HG03354 (cell line): ENCODE measurements at regions not wholly inside any gene's neighbourhood (a gene's known extent, or its start where the extent isn't known, plus 50 kb on each side); places are given as distances from the start of the nearest gene placed in this dataset.

Experiments used
- ATAC-seq: cut with Tn5 transposase; IDR thresholded peaks from one replicate; pipeline ENCODE4 v1.9.1; 2021; ENCODE audit warnings: mild to moderate bottlenecking; ENCODE audit not compliant: unreplicated experiment, poor library complexity, severe bottlenecking

GRCh38 chr1:218701131-218701530, 356.0 kb downstream of the TGFB2 start:
- no peak for ATAC-seq

- ATAC-seq: no peak
Observed at GRCh38 chr1:218702775-218703174, 357.6 kb downstream of the TGFB2 start.

- ATAC-seq: no peak
Observed at GRCh38 chr1:218703836-218704235, 358.7 kb downstream of the TGFB2 start.

DNA sequence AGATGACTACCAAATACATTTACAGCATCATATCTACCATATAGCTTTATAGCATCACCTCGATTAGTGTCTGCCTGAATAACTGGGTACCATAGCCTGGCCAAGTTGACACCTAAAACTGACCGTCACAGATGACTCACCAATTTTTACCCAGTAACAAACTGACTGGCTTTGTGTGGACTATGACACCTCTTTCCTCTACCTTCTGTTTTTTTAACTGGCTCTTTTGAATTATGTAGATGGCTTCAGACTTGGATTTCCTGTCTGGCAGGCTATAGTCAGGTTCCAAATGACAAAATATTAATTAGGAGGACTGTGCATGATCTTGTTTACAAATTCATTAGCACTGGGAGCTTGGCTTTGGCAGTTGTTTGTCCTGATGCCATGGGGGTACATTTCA, 360.3 kb downstream of the TGFB2 start:
- ATAC-seq: no peak

- ATAC-seq: no peak
Observed at GRCh38 chr1:218705911-218706893, 361.1 kb downstream of the TGFB2 start.

- no peak for ATAC-seq
Observed at GRCh38 chr1:218711001-218711400, 365.9 kb downstream of the TGFB2 start.

GRCh38 chr1:218711884-218712674, 366.9 kb downstream of the TGFB2 start:
- no peak for ATAC-seq

DNA sequence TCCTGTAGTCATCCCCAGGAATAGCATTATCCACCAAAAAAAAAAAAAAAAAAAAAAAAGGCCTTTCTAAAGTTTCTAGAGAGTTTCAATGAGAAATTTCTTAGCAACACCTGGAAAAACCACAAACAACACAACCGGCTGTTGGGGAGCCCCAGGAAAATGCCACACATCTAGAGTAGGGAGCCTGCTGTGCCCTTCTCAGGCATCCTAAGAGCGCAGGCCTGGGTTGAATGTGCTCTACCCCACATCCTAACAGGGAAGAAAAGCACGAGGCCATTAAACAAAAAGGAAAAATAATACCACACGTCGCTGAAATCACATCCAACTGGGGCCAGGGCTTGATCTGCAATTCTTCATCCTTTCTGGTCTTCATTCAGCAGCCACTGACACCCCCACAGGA, 367.5 kb downstream of the TGFB2 start:
- ATAC-seq: no peak

- no peak for ATAC-seq
Observed at GRCh38 chr1:218715961-218716669, 371.0 kb downstream of the TGFB2 start.

DNA sequence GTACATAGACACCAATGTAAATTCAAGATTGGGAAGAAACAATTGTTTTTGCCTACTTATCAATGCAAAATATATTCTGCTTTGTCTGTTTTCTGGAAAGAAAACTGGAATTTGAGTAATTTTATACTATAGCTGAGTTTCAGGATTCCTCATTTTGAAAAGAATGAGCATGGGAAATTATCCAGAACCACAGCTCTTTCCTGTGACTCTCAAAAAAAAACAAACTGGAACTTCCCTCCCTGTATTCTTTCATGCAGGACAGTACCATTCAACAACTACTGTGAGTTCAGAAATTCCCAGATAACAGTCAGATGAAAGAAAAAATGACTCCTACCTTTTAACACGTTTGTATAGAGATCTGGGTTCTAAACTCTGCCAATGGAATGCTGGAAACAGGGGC, 372.4 kb downstream of the TGFB2 start:
- ATAC-seq: no peak

GRCh38 chr1:218718206-218718605, 373.1 kb downstream of the TGFB2 start:
- ATAC-seq: no peak

GRCh38 chr1:218718977-218719376, 373.8 kb downstream of the TGFB2 start:
- ATAC-seq: no peak

DNA sequence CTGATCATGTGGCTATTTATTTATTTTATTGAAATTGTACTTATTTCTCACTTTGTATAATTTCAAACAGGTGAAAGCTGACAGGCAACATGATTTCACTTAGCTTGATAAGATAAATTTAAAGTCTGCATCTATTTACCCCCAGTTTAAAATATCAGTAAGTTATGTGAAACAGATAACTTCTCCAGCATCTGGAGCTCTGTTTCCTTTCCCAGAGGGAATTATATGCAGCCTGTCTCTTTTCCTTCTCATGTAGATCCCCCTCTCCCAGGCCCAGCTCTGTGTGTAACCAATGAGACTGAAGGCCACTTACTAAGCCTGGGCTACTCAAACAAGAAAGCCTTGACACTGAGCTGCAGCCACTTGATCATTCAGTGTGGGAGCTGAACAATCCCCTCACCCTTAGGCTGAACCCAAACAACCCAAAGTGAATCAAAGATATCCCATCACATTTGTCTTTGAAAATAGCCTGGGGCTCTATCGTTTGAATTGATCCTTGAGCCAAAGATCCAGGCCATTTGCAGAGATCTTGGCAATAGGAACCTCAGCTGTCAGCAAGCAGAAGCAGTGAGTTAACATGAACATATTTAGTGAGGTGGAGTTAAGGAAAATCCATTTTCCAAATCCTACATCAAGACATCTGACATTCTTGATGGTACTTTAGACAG, 383.9 kb downstream of the TGFB2 start:
- ATAC-seq: no peak

GRCh38 chr1:218735436-218736032, 390.4 kb downstream of the TGFB2 start:
- no peak for ATAC-seq

GRCh38 chr1:218739426-218739825, 394.3 kb downstream of the TGFB2 start:
- no peak for ATAC-seq

DNA sequence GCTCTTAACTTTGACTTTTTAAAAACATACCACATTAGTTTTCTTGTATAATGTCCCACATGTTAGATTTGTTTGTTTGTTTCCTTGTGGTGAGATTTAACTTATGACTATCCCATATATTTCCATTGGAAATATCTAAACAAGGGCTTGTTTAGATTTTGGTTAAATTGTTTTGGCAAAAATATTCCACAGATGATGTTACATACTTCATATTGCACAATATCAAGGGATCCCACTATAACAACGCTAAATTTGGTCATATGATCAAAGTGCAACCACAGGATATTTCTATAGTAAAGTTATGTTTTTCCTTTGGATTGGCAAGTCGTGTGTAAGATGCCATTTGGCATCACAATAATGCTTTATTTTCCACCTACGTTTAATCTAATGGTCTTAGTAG, 396.7 kb downstream of the TGFB2 start:
- no peak for ATAC-seq

DNA sequence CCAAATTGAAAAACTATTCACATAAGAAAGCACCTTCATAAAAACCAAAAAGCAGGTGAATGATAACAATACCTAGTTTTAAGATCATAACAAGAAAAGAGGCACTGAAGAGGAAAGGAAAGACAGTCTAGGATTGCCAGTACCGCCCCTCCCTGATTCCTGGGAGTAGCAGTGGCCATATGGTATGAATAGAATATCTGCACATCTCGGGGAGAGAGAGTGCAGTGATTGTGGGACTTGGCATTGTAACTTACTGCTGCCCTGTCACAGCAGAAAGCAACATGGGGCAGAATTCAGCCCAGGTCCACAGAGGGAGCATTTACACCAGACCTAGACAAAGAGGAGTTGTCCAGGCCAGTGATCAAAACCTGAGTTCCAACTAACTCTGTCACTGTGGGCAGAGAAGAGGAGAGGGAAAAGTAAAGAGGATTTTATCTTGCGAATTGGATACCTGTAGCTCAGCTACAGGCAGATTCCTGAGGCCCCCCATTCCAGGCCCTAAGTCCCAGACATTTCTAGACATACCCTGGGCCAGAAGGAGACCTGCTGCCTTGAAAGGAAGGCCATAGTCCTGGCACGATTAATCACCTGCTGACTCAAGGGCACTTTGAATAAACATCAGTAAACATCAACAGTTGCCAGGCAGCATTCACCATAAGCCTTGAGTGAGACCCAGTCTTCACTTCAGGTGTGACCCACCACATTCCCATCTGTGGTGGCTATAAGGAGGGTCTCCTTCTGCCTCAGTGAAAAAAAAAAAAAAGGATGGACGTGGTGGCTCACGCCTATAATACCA, 397.5 kb downstream of the TGFB2 start:
- ATAC-seq: no peak

GRCh38 chr1:218743861-218744505, 398.8 kb downstream of the TGFB2 start:
- no peak for ATAC-seq
